GM23248 (cell line): ENCODE measurements at regions not wholly inside any gene's neighbourhood (a gene's known extent, or its start where the extent isn't known, plus 50 kb on each side); places are given as distances from the start of the nearest gene placed in this dataset.

ENCODE experiments used
- EZH2 ChIP-seq: fragments of 200-600 bp; sonication (generic); IDR thresholded peaks from 2 replicates; pipeline ENCODE4 v1.6.1; 2018; ENCODE audit warnings: antibody characterized with exemption, mild to moderate bottlenecking; ENCODE audit not compliant: insufficient read depth, poor library complexity, severe bottlenecking
- EZH2phosphoT487 ChIP-seq: fragments of 200-600 bp; sonication (generic); IDR thresholded peaks from 2 replicates; pipeline ENCODE4 v1.6.1; 2018; ENCODE audit warnings: antibody characterized with exemption, moderate library complexity, mild to moderate bottlenecking, low read depth; ENCODE audit not compliant: insufficient read depth

- no peak for TF ChIP-seq EZH2
- no peak for TF ChIP-seq EZH2phosphoT487
Observed at GRCh38 chr13:73416093-73416492, 357.3 kb downstream of the KLF5 start.
